PC-3 (cell line): ENCODE measurements at regions not wholly inside any gene's neighbourhood (a gene's known extent, or its start where the extent isn't known, plus 50 kb on each side); places are given as distances from the start of the nearest gene placed in this dataset.

ENCODE experiments used
- ATAC-seq: fragments of 200-7000 bp; cut with Tn5 transposase; 2 replicates; pipeline ENCODE4 v1.9.1; 2020; ENCODE audit warnings: mild to moderate bottlenecking, moderate library complexity
- BruUV-seq: library from RNA; stranded (reverse); fragments of 400-500 nt; replicated peaks from 2 replicates; lab custom pipeline; 2021; lab: Mats Ljungman, UMichigan
- CTCF ChIA-PET: fragments of 300-600 bp; sonication (Branson Sonifier 250); formaldehyde crosslinking; loops from one replicate; lab custom pipeline; 2022; ENCODE audit warnings: antibody characterized with exemption; lab: Charles Lee
- POLR2A ChIA-PET: fragments of 300-600 bp; sonication (Branson Sonifier 250); formaldehyde crosslinking; loops from one replicate; lab custom pipeline; 2022; ENCODE audit warnings: antibody characterized with exemption; ENCODE audit not compliant: unreplicated experiment; lab: Charles Lee
- DNase-seq: peaks from one replicate; pipeline ENCODE4 v3.0.0-alpha.2; 2015
- H2AFZ ChIP-seq: fragments of 300-600 bp; sonication (generic); 2 replicates; pipeline ENCODE4 v1.6.0; 2016; ENCODE audit warnings: antibody characterized with exemption, low read length
- H3F3A ChIP-seq: fragments of 300-600 bp; sonication (generic); one replicate; pipeline ENCODE4 v1.6.0; 2017; ENCODE audit warnings: antibody characterized with exemption, low read length, control low read depth, mild to moderate bottlenecking; ENCODE audit not compliant: unreplicated experiment
- H3K27ac ChIP-seq: fragments of 300-600 bp; sonication (generic); 2 replicates; pipeline ENCODE4 v1.5.1; 2016; ENCODE audit warnings: mild to moderate bottlenecking, low read length
- H3K27me3 ChIP-seq: fragments of 300-600 bp; sonication (generic); 2 replicates; pipeline ENCODE4 v1.6.1; 2016; ENCODE audit warnings: low read length, mixed read lengths
- H3K36me3 ChIP-seq: fragments of 300-600 bp; sonication (generic); 2 replicates; pipeline ENCODE4 v1.6.1; 2016; ENCODE audit warnings: low read depth, mixed run types, low read length, mixed read lengths
- H3K4me1 ChIP-seq: fragments of 300-600 bp; sonication (generic); 2 replicates; pipeline ENCODE4 v1.5.1; 2016; ENCODE audit warnings: low read length; ENCODE audit not compliant: insufficient read depth
- H3K4me2 ChIP-seq: fragments of 300-600 bp; sonication (generic); 2 replicates; pipeline ENCODE4 v1.6.0; 2016; ENCODE audit warnings: low read length
- H3K4me3 ChIP-seq: fragments of 300-600 bp; sonication (generic); 2 replicates; pipeline ENCODE4 v1.5.1; 2016; ENCODE audit warnings: mild to moderate bottlenecking, low read length, mixed read lengths
- H3K79me2 ChIP-seq: fragments of 300-600 bp; sonication (generic); 2 replicates; pipeline ENCODE4 v1.6.1; 2017; ENCODE audit warnings: low read length, mixed read lengths
- H3K9ac ChIP-seq: fragments of 300-600 bp; sonication (generic); 2 replicates; pipeline ENCODE4 v1.6.0; 2016; ENCODE audit warnings: mild to moderate bottlenecking, low read length
- H3K9me2 ChIP-seq: fragments of 300-600 bp; sonication (generic); replicated peaks from 2 replicates; pipeline ENCODE4 v1.6.1; 2016; ENCODE audit warnings: mixed run types, low read length, mixed read lengths
- H3K9me3 ChIP-seq: fragments of 300-600 bp; sonication (generic); 2 replicates; pipeline ENCODE4 v1.6.1; 2016; ENCODE audit warnings: low read length, mixed read lengths
- H4K20me1 ChIP-seq: fragments of 300-600 bp; sonication (generic); 2 replicates; pipeline ENCODE4 v1.6.1; 2016; ENCODE audit warnings: low read length, mixed read lengths
- EZH2 ChIP-seq: fragments of 300-600 bp; sonication (generic); IDR thresholded peaks from one replicate; pipeline ENCODE4 v1.6.1; 2017; ENCODE audit warnings: antibody characterized with exemption, mild to moderate bottlenecking, low read length; ENCODE audit not compliant: unreplicated experiment
- EZH2phosphoT487 ChIP-seq: fragments of 300-600 bp; sonication (generic); IDR thresholded peaks from 2 replicates; pipeline ENCODE4 v1.6.1; 2018; ENCODE audit warnings: mild to moderate bottlenecking, antibody characterized with exemption, low read length, borderline replicate concordance
- intact Hi-C: fragments of 100-400 bp; cut with micrococcal nuclease; formaldehyde crosslinking; loops from 2 replicates; pipeline ENCODE4 v1.9.0; 2023
- TF ChIP-seq, protein P1 (sequence below): fragments of 300-600 bp; sonication (generic); conservative IDR thresholded peaks from 2 replicates; pipeline ENCODE4 v1.5.1; 2017; ENCODE audit warnings: antibody characterized with exemption, low read depth, mild to moderate bottlenecking, low read length

DNA sequence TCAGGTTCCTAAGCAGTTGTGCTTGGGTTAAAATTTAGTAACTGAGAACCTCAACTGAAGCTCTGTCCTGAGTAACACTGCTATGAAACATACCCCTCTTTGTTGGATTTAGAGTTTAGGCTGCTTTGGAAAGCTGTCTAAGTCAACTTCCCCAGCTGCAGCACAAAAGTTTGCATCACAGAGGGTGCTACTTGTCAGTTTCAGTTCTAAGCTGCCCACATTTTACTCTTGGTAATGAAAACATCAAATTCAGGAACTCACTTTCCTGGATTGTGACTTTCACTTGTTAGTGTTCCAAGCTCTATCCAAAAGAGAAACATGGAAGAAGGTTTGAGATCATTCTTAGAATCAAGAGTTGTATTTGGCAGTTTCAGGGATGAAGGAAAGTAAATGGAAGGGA, 191.7 kb upstream of the NFIA start:
- BruUV-seq = no TSS peak
- Histone ChIP-seq H3K4me1 (no peaks in the 10 kb centered on the region), H3K9ac (no peak overlapping the region), H3K4me3 (no peak overlapping the region), H3K27me3 (peaks cover 94% of the 10 kb centered on the region), H3K9me2 (no peaks in the 10 kb centered on the region), H3K9me3 (no peaks in the 10 kb centered on the region), H3K27ac (no peak overlapping the region), H2AFZ (no peak overlapping the region), H4K20me1 (no peaks in the 10 kb centered on the region), H3K4me2 (no peak overlapping the region), H3K79me2 (no peaks in the 10 kb centered on the region), H3K36me3 (no peaks in the 10 kb centered on the region), H3F3A (no peaks in the 10 kb centered on the region)
- ChIA-PET POLR2A (no interaction called here), CTCF (no interaction called here)
- TF ChIP-seq EZH2phosphoT487 = no peak
- TF ChIP-seq, protein P1, sequence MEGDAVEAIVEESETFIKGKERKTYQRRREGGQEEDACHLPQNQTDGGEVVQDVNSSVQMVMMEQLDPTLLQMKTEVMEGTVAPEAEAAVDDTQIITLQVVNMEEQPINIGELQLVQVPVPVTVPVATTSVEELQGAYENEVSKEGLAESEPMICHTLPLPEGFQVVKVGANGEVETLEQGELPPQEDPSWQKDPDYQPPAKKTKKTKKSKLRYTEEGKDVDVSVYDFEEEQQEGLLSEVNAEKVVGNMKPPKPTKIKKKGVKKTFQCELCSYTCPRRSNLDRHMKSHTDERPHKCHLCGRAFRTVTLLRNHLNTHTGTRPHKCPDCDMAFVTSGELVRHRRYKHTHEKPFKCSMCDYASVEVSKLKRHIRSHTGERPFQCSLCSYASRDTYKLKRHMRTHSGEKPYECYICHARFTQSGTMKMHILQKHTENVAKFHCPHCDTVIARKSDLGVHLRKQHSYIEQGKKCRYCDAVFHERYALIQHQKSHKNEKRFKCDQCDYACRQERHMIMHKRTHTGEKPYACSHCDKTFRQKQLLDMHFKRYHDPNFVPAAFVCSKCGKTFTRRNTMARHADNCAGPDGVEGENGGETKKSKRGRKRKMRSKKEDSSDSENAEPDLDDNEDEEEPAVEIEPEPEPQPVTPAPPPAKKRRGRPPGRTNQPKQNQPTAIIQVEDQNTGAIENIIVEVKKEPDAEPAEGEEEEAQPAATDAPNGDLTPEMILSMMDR = no peak
- TF ChIP-seq EZH2 = no peak
- intact Hi-C loops = no loop called here
- DNase-seq (no peak), ATAC-seq (no peak)

DNA sequence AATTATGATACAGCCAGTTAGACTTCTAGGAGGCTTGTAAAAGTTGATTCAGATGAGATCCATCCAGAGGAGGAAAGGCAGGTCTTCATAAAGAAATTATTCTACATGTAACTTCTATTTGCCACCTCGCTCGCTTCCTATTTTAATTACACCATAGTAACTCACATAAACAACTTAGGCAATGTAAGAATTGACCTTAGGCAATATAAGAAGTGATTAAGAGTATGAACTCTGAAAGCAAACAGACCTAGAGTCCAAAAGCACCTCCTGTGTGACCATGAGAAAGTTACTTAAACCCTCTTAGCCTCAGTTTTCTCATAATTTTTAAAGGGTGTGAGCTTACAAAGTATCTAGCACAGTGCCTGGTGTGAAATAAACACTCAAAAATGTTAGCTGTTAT, 192.7 kb upstream of the NFIA start:
- H3K36me3 ChIP-seq = no peaks in the 10 kb centered on the region
- H3K9ac ChIP-seq = no peak overlapping the region
- H3K4me1 ChIP-seq = no peaks in the 10 kb centered on the region
- H3K4me2 ChIP-seq = no peak overlapping the region
- ChIA-PET CTCF (no interaction called here), POLR2A (no interaction called here)
- H3K27me3 ChIP-seq = peaks cover 96% of the 10 kb centered on the region
- no peak for ATAC-seq
- intact Hi-C loops = no loop called here
- no peaks in the 10 kb centered on the region for H3F3A ChIP-seq
- H3K9me2 ChIP-seq = no peaks in the 10 kb centered on the region
- H3K9me3 ChIP-seq = no peaks in the 10 kb centered on the region
- no peak overlapping the region for H2AFZ ChIP-seq
- no peaks in the 10 kb centered on the region for H3K79me2 ChIP-seq
- no peak for TF ChIP-seq EZH2
- TF ChIP-seq, protein P1 = no peak
- no peak for TF ChIP-seq EZH2phosphoT487
- no peak overlapping the region for H3K27ac ChIP-seq
- H4K20me1 ChIP-seq = no peaks in the 10 kb centered on the region
- no peak for DNase-seq
- no peak overlapping the region for H3K4me3 ChIP-seq
- BruUV-seq = no TSS peak

DNA sequence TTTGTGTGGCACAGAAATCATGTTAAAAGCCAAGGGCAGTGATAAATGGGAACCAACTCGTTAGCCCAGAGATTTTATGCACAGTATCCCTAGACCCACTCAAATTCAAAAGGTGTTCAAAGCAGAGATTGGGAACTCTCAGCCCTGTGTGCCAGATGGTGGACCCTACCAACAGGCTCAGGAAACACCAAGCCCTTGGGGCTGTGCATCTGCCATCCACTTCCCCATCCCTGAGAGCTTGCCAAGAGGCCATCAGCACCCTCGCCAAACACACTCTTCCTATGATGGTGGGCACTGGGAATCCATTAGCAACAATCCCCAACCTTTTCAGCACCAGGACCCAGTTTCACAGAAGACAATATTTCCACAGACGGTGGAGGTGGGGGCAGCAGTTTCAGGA, 194.2 kb upstream of the NFIA start:
- Histone ChIP-seq H3K4me1 (no peaks in the 10 kb centered on the region), H3K9me2 (no peaks in the 10 kb centered on the region), H3F3A (no peaks in the 10 kb centered on the region), H3K4me3 (no peak overlapping the region), H4K20me1 (no peaks in the 10 kb centered on the region), H3K9me3 (no peaks in the 10 kb centered on the region), H3K36me3 (no peaks in the 10 kb centered on the region), H3K79me2 (no peaks in the 10 kb centered on the region), H3K9ac (no peak overlapping the region), H3K27me3 (peaks cover 95% of the 10 kb centered on the region), H3K4me2 (no peak overlapping the region), H3K27ac (no peak overlapping the region), H2AFZ (no peak overlapping the region)
- TF ChIP-seq, protein P1 = no peak
- TF ChIP-seq EZH2phosphoT487 (no peak), EZH2 (no peak)
- CTCF ChIA-PET = interaction anchor here (0.5 to 0.6 kb wide), 2 partner anchors 30 to 820 kb away, joined by 3 read pairs; no protein-coding TSS in a partner anchor
- intact Hi-C loops = no loop called here
- ATAC-seq (no peak), DNase-seq (no peak)
- POLR2A ChIA-PET = no interaction called here
- no TSS peak for BruUV-seq
